UCSD-AML1 (cell line): ENCODE measurements at regions not wholly inside any gene's neighbourhood (a gene's known extent, or its start where the extent isn't known, plus 50 kb on each side); places are given as distances from the start of the nearest gene placed in this dataset.

Experiments
- DNase-seq: peaks from one replicate; lab custom pipeline; 2025; ENCODE audit not compliant: unreplicated experiment; lab: John Stamatoyannopoulos, UW

DNA sequence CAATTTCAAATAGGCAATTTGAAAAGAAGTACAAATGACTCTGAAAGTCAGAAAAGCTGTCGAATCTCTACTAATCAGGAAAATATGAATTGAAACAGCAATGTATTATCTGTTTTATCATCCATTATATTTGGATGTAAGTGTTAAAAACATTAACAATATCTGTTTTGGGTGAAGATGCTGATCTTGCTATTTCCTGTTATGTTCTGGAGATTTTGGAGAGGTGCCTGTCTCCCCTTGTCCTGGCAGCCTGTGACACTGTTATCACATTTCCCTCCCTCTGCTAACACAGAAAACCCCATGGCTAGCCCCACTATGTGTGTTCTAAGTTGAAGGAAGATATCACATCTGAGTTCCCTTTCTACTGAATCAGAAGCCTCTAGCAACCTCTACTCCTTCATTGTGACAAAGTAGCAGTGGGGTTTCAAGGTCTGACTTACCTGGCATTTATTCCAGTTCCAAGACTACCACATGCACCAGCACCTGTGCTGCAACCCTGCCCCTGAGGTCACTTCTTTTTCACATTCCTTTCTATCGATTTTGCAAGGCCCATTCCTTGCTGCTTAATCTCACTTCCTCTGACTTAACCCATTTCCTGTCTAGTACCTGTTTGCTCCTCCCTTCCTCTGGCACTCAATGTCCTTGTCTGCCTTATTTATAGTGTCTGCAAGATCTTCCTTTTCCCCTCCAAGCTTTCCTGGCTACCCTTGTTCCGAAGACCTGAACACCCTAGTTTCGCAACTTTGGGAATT is 95.5 kb upstream of the COL8A1 start:
- peak; percentile 9 for DNase-seq

DNA sequence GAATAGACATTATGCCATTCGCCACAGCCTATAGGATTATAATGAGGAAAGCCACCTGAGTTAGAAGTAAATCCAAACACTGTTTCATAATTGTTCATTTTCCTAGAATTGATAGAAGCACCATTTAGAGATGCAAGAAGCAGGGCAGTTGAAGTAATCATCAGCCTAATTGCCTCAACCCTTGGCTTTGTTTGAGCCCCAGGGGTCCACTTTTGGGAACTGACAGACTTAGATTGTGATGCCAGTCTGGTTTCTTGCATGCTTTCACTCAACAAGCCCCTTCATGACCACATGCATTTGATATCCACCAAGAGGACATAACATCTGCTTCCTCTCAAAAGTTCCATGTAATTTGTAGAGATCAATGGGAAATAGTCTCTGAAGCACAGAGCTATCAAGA is 97.2 kb upstream of the COL8A1 start:
- peak; percentile 6 for DNase-seq

DNA sequence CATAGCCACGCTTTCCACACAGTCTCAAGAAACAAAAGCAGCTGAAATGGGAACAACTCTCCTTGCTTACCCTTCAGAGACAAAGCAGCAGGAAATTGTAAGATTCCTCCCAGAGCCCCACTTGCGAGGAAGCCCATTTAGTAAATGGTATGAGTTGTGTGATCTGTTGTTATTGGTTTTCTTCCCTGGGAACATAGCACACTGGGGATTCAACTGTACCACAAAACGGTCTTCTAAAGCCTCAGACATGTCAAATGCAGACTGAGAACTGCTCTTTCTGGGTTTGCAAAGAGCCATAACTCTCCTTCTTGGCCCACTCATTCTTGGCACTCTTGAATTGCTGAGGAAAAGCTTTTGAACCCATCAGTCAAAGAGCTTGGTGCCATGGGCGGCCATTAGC is 101.0 kb upstream of the COL8A1 start:
- DNase-seq, result no peak

DNA sequence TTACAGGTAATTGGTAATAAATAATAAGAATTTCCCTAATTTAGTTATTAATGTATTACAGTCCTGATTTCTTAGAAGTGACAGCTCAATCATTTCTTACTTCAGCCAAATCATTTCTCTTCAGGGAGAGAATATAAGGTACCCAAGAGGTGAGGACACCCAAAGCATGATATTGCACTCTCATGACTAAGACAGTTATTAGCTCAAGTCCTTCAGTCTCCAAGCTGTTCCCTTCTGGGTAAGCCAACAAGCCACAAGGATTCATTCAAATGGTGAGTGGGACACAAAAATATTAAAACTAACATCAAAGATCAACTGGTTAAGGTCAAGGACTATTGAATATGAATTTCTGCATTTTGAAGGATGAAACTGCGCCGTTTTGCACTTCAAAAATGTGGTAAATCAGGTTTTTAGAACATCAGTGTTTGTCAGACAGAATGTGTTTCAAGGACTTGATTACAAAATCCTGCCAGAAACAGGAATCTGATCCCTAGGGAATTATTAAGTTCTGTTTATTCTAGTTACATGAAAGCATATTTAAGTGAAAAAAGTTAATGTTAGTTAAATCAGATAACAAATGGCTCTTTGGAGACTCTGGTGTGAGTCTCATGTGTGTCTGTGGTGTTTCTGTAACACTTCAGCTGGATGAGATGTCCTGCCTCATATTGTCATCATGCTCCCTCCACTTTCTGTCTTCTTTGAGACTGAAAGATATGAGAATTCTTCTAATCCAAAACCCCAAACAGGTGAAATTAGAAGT is 101.7 kb upstream of the COL8A1 start:
- no peak for DNase-seq

DNA sequence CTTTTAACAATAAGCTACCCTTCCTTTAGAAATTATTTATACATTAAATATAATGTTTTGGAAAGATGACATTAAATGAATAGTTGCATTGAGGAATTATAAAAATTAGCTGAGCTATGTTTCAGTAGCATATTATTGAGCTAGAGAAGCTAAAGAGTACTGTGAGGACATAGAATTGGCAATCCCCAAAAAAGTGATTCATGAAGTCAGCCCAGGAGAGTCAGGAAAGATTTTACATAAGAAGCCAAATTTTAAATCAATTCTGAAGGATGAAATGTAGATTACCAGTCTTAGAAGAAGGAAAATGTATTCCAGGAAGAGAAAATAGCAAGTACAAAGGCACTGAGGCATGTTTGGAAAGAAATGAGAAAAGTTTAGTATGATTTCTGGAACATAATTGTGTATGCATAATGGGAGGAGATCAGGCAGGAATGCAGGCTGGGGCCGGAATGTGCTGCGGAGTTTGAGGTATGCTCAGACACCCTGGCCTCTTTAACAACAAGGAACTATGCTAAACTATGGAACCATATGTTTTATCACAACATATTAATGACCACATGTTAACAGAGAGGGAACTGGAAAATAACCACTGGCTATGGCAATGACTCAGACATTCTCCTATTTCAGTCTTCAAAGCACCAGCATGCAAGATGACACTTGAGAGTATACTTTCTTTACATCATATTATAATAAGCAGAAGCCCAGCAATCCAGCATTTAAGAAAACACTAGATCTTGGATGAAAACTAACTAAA is 103.3 kb upstream of the COL8A1 start:
- no peak for DNase-seq

DNA sequence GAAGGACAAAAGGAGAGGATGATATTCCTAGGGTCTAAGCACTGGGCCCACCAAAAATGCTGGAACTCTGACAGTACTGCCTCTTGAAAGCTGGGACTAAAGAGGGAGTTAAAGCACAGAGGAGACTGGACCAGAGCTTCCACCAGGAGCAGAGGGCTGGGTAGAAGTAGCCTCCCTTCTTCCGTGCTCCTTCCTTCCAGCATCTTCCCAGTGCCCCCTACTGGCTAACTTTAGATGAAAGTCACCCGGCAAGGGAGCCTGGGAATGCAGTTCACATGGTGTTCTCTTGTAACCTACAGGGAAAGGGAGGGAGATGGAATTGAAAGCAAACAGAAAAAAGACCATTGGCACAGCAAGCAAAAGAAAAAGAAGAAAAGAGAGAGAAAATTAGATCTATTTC is 106.1 kb upstream of the COL8A1 start:
- DNase-seq, result peak; percentile 25

DNA sequence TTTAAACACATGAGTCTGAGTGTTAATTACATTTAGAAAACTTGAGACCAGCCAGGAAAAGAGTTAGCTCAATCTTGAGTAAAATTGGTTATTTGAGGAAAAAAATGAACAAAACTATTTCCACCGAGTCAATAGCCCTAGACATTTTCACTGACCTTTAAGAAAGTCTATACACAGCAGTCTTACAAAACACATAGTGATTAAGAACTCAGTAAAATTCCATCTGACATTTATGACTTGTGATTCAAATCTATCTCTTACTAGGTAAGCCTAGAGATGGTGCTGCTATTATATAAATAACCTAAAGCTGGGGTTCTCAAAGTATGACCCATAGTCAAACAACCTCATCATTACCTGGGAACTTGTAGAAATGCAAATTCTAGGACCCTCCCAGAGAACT is 109.1 kb upstream of the COL8A1 start:
- DNase-seq, result no peak

DNA sequence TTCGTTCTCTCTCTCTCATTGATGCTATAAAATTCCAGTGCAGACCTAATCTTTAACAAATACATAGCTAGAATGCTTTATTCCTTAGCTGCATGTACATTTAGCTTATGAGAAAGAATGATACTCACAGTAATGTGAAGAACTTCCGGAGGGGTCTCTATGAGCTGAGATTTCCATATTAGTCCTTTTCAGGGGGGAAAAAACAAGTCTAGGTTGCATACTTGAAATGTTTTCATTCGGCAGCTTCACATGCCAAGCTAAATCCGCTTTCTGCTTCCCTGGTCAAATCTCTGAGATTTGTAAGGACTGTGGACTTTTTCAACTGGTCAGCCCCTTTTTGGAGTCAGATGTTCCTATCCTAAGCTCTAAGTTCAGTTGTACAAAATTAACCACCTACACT is 111.5 kb upstream of the COL8A1 start:
- no peak for DNase-seq

DNA sequence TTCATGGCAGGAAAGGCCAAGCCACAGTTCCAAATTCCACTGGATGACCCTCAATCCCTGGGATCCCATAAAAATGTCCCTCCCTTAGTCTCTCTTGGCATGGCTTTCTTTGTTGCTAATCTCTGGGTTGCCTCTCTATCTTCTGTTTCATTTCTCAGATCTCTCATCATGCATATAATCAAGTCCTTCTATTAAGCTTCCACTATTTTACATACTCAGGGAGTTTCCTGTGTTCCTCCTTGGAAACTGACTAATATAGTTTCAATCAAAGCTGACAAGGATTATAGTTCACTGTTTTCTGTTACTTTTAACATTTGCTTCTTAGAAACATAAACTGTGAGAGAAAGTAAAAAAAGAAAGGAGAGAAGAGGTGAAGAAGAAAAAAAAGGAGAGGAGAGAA is 113.8 kb upstream of the COL8A1 start:
- no peak for DNase-seq

DNA sequence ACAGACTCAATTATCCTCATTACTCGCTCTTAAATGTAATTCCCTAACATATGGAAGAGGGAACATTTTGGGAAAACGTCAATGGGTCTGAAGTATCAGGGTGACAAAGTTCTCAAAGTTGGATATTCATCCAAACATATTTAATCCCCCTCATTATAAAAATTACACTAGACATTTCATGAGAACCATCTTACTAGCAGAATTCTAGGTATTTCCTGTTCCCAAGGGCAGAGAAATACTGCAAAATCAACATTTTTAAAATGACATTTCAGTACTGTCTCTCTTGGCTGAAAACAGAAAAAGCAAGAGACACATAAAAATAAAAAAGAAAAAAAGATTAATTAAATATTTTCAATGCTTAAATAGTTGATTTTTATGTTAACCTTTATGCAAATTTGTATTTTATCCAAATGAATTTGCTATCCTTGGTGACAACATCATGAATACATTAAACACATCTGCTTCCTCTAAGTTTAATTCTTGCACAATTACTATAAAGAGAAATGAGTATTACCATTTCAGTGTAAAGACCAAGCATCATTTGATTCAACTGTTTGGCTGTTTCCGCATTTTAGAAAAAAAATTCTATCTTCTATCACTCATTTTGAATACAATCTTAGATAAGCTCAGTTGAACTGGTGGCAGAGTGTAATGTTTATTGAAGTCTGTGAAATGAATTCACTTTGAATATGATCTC is 114.8 kb upstream of the COL8A1 start:
- no peak for DNase-seq

DNA sequence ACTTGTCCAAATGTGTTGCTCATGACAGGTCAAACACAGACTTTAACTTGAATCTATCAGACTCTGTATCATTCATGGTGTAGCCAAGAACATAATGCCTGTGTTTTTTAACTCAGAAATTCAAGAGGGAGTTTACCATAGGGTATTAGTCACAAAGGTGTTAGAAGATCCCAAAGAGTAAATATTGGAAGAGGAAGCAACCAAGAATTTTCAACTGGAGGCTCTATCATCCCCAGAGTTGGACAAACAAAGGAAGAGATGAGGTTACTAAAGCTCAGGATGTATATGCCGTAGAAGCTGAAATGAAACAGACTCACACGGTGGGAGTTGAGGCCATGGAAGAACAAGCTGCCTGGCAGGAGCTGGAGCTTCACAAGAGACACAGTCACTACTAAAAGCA is 116.2 kb upstream of the COL8A1 start:
- no peak for DNase-seq

DNA sequence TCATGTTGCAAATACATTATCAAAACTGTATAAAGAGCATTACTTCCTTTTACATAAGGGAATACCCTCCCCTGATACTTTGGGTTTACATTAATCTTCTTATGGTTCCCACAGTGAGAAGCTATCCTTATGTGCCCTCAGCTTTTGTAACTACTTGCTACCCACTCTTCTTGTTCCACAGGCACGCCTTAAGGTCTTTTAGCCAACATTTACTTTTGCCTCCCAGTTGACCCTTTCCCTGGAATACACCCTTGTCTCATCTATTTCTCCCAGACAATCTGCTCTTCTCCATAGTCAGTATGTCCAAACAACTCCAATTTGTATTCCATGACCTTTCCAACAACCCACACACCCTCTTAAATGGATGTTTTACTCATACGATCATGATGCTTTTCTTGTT is 116.8 kb upstream of the COL8A1 start:
- no peak for DNase-seq

DNA sequence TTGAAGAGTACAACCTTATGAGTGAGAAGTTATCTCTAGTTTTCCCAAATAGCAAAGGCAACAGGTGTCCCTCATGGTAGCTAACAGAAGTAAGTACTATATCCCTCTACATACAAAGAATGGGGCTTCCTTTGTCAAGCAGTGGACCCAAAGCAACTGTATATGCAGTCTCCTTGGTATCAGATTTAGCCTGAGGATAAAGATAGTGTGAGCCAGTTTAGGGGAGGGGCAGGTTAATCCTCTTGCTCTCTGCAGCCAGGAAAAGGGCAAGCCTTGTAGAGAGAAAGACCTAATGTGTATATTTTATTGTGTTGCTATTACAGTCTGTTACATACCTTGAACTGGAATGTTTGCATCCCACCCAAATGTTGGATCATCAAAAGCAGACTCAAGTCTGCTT is 117.9 kb upstream of the COL8A1 start:
- no peak for DNase-seq

DNA sequence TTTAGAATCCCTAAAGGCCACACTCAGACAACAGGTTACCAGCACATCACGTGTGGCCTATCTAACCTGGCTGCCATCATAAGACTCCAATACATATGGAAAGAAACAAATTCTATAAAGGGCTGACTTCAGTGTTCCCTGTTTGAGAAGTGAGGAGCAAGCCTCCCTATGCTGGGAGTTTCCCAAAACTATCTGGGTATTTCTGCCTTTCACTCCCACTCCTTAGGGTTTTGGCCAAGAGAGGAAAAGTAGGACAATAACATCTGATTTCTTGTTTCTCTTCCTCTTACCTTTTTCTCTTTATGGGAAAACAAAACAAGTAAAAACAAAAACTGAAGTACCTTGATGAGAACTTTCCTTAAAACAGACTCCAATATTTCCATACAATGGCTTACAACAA is 121.5 kb upstream of the COL8A1 start:
- DNase-seq, result no peak

DNA sequence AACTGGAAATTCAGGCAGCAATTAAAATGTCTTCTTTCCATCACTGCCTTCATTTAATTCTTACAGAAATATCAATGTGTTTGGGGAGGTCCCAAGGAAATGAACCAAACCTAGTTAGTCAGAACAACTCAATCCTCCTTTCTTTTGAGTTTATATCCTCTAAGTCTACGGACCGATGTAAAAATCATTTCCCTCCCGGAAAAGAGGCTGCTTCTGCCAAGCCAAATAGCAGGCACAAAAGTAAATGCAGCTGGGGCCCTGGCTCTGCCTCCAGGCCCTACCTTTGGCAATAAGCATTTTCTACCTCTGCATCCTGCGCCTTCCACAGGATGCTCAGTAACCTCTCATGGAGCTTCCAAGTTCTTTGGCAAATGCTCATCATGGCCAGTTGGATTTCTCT is 122.5 kb upstream of the COL8A1 start:
- no peak for DNase-seq

DNA sequence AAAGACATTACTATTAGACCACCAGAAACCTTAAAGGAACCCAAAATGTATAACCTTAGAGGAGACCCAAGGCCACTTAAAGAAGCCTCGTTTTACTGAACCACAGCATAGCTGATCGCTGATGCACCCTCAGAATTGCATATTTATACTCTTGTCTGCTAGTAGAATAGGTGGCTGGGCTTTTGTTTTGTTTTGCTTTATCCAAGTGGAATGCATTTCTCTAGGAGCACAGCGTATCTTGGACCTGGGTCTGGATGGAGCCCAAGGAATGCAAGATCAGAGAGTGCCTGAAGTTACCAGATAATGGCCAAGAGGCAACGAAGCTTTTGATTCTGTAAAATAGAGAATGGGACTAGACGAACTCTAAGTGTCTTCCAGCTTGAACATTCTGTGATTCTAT is 129.2 kb upstream of the COL8A1 start:
- DNase-seq, result no peak

DNA sequence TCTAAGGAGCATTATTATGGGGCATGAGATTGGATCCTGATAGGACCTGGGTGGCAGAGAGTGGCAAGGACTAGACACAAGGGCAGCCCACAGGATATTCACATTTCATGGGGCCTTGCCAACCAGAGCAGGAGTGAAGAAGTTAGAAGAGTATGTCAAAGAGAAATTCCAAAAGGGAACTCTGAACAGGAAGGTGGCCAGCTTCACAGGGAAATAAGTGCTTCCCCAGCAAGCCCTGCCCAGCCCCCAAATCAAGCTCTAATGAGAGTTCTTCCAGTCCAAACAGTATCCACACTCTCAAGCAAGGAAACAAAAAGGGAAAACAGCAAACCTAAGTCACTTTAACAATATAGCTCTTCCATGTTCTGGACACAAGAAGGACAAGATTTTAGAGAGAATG is 130.2 kb upstream of the COL8A1 start:
- DNase-seq, result no peak

DNA sequence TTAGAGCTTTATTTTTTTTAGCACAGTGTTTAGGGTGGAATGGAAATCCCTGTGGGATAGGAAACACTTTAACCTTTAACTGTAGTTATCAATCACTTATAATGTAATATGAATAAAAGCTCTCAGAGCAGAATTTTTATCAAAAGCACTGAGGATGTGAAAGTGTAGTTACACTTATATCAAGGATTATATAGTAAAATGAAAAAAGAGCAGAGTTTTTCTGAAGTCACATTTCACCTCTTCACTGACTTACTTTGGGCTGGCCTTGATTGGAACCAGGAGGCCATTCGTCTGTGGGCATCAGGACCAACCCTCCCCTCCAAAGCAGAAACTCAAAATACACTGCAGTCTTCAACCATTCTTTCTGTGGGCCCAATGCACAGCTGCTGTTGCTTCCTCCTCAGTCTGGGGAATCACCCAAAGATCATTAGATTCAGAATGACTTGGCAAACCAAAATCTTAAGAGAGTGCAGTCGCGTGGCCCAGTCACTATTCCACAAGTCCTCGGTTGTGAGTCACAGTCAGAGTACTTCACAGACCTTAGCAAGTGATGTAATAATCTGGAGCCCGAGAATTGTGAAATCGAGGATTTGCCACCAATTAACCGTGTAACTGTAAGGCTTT is 132.6 kb upstream of the COL8A1 start:
- peak; percentile 18 for DNase-seq

DNA sequence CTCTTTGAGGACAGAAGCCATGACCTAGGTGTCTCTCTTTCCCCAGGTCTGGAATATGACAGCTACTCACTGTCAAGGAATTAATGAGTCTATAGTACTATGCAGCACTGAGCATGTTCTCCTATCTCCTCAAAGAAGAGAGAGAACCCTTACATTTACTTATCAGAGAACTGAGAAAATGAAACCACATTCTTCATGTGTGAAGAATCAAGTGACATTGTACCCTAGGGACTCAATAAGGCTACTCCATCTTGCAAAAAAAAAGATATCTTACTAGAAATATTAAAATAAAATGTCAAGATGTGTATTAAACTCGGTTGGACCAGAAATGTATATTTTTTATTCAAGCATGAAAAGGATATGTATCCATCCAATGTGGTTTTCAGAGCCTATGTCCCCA is 133.2 kb upstream of the COL8A1 start:
- no peak for DNase-seq

DNA sequence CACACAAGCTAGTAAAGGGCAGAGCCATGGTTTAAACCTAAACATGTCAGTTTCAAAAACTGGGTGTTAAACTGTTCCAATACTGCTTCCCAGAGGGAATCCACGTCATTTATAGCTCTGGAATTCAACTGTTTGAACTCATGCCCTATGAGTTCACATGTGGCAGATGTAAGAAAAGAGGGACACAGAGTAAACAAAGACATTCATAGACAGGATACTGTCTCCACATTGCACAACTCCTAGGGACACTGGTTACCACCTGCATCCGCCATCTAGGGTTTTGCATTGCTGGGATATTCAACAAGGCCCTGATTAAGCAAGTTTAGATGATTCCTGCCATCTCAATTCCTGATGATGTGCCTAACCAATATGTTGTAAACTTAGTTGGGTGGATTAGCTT is 134.1 kb upstream of the COL8A1 start:
- DNase-seq, result no peak

DNA sequence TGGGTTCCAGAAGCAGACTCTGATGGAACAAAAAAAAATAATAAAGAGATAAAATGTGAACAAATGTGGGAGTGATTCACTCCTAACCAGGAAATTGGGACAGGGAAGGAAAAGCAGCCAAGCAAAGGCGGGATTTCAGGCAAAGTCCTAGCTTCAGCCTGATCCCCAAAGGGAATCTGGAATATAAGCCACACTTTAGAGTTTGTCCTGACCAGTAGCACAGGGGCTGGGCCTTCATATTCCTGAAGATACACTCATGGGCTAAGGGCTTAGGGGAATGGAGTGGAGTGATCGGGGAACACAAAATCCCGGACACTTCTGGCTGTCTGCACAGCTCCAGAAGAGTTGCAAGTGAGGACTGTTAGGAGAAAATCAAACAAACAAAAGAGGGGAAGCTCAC is 135.0 kb upstream of the COL8A1 start:
- DNase-seq, result no peak
